B cell (primary cell): ENCODE measurements at regions not wholly inside any gene's neighbourhood (a gene's known extent, or its start where the extent isn't known, plus 50 kb on each side); places are given as distances from the start of the nearest gene placed in this dataset.

Source experiments
- EZH2 ChIP-seq: IDR thresholded peaks from 2 replicates; pipeline ENCODE4 v1.6.1; 2012; ENCODE audit warnings: borderline replicate concordance, low read depth, mild to moderate bottlenecking, moderate library complexity, low read length; ENCODE audit not compliant: insufficient read depth, poor library complexity, severe bottlenecking
- TF ChIP-seq, protein P1 (sequence below): fragments of 200-600 bp; IDR thresholded peaks from one replicate; pipeline ENCODE4 v1.8.0; 2022; ENCODE audit warnings: antibody characterized with exemption, mild to moderate bottlenecking

DNA sequence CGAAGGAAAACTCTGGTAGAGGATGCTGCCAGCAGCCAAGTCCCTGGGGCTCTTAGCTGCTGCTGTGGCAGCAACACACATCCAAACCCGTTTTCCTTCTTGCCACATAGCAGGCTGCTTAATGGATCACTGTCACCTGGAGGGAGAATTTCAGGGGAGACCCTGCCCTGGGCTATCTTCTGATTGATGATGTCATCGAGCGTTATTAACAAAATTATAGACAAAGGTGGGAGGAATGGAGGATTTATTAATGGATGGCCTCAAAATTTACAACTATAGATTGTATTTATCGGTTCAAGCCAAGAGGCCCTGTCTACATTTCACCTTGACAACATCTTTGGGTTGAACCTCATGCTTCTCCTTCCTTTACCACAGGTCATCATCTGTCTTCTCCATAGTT is 120.8 kb upstream of the PZP start:
- TF ChIP-seq, protein P1, sequence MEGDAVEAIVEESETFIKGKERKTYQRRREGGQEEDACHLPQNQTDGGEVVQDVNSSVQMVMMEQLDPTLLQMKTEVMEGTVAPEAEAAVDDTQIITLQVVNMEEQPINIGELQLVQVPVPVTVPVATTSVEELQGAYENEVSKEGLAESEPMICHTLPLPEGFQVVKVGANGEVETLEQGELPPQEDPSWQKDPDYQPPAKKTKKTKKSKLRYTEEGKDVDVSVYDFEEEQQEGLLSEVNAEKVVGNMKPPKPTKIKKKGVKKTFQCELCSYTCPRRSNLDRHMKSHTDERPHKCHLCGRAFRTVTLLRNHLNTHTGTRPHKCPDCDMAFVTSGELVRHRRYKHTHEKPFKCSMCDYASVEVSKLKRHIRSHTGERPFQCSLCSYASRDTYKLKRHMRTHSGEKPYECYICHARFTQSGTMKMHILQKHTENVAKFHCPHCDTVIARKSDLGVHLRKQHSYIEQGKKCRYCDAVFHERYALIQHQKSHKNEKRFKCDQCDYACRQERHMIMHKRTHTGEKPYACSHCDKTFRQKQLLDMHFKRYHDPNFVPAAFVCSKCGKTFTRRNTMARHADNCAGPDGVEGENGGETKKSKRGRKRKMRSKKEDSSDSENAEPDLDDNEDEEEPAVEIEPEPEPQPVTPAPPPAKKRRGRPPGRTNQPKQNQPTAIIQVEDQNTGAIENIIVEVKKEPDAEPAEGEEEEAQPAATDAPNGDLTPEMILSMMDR, result no peak
- TF ChIP-seq EZH2, result no peak
